ENCODE measurements at regions not wholly inside any gene's neighbourhood (a gene's known extent, or its start where the extent isn't known, plus 50 kb on each side); places are given as distances from the start of the nearest gene placed in this dataset.
"Not testable (repeated sequence)": the region's sequence is repeated elsewhere in the genome, so short reads cannot be mapped to it uniquely, and the experiment has no call there.

DNA sequence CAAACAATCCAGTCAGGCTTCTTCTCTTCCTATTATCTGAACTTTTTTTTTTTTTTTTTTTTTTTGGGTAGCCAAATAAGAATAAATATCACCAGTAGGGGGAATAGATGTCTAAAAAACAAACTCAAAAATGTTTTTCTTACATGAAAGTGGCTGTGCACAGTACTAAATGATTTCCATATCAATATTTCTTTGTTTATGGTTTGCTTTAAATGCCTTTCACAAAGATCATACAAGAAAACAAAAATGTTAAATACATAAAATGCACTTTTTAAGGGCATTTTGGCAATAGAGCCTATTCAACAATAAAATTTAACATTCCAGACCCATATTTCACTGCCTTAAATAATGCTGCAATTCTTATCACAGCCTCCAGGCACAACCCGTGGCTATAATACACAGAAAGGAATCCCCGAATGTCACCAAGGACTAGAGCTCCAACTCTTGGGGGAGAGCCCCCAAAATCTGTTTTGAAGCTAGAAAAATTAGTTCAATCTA, 91.1 kb upstream of the TBCA start:
- DNase-seq = no peak

DNA sequence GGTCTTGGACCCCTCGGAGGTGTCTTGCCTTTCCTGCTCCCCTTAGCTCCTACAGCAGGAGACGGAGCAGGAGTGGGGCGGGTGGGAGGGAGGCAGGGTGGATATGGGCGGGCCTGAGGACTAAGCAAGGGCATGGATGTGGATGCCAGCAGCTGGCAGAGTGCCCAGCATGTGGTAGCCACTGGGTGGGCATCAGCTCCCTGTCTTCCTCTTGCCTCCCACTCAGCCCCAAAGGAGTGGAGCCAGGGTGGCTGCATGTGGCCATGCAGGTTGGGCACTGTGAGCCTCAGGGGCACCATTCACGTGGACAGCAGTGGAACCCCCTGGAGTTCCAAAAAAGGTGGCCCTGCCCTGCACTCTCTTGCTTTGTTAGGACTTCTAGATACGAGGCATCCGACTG, 90.1 kb upstream of the TBCA start:
- DNase-seq = no peak

DNA sequence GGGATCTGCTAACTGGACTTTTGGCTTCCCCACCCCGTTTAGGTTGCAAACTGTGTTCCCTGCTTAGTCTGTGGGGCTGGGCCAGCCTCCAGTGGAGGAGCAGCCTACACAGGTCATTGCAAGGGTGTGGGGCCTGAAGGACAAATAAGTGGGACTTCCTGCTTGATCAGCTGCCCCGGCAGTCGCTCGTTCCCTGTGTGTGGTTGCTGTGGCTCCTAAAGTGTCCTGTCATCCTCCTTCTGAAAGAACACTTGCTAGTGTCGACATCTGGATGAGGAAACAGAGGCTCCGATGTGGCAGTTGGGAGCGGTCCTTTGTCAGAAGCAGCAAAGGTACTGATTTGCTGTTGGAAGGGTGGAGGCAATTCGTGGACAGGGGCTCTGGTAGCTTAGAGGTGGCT, 88.9 kb upstream of the TBCA start:
- no peak for DNase-seq

DNA sequence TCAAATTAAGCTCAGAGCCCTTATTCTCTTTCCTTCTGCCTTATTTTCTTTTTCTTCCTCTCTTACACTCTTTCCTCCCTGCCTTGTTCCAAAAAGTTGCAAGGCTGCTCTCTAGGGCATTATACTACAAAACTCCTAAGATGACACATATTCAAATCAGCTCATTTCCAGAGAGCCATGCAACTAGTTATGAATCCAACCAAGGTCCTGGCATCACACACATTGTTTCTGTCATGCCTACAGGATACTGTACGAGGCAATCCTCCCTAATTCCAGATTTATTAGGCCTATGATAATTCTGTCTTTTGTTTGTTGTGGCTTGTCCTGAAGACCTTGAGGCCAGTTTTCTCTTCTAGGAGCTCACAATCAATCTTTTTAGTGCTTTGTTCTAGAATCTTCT, 87.0 kb upstream of the TBCA start:
- no peak for DNase-seq

DNA sequence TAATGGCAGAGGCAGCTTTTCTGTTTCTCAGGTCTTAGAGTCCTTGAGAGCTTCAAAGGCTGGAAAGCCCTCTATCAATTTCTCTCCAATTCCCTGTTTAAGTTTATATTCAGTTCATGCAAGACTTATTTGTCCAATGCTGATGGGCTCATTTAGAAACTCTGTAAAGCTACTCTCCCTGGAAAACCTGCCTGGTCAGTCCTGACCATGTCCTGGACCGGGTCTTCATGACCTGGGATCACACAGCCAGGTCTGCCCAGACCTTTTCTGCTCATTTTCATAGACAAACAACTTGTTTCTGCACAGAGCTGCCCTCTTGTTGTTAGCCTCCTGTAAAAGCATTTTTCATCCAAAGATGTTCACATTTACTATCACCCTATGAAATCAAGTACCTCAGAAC, 85.4 kb upstream of the TBCA start:
- no peak for DNase-seq

DNA sequence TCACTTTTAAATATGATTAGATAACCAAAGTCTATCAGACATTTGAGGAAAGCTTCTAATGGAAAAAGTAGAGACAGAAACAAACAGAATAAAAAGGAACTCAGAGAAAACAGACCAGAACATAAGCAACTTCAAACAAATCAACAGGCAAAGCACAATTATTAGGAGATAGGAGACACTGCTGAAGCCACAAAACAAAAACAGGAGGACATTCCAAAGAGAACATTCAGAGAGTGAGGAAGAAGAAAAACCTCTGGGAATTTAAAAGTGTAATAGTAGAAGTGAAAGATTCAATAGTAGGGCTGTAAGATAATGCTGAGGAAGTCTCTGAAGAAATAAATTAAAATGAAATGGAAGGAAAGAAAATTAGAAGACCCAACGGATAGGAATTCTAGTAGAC, 83.2 kb upstream of the TBCA start:
- DNase-seq = no peak

DNA sequence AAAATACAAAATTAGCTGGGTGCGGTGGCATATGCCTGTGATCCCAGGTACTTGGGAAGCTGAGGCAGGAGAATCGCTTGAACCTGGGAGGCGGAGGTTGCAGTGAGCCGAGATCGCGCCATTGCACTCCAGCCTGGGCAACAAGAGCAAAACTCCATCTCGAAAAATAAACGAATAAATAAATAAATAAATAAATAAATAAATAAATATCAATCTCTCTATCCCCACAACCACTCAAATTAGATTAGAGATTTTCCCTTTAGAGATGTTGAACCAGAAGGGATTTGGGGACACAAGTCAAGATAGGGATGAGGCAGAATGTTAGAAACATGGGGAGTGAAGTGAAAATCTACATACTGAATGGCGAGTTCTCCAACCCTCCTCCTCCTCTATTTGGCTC, 82.5 kb upstream of the TBCA start:
- not testable (repeated sequence) for DNase-seq

DNA sequence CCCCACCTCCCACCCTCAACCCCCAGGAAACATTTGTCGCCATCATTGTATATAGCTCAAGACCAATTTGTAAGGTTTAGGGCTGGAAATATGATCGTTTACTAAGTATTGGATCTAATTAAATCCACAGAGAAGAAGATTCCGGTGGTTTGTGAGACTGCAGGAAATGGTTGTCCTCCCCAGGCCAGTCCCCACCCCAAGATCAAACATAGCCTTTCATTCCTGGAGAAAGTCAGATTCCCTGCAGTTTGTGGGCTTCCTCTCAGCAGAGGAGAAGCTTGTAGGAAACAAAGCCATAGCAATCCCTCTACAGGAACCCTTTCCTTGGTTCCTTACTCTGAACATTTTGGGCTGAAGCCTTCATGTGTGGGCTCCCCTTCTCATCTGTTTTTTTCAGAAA, 79.2 kb upstream of the TBCA start:
- no peak for DNase-seq

DNA sequence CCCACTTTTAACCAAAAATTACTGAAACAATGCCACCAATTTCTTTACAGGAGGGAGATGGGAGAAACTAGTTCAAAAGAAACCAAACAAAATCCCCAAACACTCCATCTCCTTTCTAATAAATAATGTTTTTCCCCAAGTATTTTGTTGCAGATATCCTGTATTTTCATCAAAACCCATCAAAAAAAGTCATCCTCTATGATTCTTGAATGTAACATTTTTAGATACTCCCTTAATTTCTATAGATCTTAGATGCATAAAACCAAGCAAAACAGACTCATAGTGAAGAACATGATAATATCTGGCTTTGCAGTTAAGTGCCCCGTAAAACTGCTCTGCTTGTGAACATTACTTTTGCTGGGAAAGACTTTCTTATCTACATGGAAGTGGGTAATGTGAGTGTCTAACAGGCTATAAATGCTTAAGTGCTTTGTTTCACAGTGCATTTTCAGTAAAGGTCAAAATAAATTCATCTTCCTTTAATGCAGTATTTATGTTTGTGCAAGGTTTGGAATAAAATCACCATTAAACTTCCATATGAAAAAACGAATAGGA, 77.3 kb upstream of the TBCA start:
- DNase-seq = no peak

DNA sequence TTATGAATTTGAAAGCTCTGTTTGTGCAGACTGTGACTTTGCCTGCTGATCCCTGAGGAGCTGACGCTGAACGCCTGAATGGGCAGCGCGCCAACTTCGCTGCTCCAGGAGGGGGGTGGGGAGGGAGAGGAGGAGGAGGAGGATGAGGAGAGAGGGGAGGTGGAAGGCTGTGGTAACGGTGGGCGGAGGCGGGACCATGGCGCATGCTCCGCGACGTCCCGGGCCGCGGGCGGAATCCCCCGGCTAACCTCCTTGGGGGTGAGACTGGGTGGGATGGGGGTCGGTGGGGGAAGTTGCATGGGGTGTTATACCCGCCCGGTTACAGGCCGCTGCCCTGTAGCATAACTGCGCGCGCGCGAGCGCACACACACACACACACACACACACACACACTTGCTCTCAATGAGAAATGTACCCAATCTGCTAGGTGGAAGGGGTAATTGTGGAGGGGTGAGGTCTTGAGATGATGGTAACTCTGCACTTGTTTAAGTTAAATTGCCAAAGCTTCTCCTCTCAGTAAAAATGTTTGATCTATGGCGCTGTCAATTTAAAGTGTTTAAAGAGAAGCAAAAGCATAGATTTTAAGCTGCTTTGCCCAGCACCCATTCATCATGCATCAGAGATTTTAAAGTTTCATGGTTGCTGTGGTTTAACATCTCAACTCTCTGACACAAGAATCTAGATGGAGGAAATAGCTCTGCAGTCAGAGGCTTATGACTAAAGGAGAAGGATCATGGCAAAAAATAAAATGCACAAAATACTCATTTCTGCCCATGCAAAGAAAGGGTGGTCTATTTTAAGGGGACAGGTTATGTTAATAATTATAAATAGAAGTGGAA, 76.6 kb upstream of the TBCA start:
- peak; percentile 79 for DNase-seq

DNA sequence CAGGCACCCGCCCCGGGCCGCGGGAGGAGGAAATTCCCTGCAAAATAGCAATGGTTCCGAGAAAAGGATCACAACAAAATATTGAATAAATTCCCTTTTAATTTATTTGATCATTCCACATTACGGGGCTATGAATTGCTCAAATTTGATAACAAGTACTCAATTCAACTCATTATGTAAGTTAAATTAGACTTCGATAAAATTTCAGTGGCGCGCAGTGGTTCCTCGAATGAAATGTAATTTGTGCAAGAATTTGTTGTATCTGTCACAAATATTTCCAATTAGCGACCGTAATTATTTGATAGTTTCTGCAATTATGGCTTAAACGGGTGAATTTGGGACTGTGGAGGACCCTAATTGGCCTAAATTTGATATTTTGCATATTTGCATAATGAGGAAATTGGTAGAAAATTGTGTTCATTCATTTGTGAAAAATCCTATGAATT, 76.0 kb upstream of the TBCA start:
- DNase-seq = no peak

DNA sequence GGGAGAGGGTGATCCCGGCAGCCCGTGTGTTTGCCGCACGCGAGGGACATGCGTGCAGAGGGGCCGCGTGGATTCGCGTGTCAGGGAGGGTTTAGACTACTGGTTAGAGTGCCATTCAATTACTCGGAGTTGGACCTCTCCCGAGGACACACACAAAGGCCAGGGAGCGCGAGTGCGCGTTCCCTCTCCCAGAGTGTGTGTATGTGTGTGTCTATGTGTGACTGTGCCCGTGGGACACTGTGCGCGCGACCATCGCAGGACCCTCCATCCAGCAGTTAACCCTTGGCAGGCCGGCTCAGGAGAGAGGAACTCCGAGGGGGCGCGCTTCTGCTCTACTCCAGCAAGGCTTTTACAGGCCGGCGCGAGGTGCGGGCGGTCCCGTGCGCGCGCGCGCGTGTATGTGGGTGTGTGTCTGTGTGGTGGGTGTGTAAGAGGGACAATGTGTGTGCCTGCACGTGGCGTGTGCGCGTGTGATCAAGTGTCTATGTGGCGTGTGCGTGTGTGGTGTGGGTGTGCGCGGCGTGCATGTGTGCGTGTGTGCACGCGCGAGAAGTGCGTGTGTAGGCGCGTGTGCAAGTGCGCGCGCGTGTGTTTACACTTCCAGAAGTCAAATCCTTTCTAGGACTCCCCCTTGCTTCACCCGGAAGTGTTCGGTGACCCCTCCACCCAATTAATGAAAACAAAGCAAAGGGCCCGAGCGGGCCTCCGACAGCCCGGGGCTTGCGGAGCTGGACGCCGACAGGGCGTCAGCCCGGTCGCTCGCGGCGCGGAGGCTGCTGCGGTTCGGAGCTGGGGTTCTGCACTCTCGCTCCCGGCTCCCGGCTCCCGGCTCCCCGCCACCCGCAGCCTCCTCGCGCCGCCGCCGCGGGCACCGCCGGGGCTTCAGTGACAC, 75.3 kb upstream of the TBCA start:
- peak; percentile 67 for DNase-seq

DNA sequence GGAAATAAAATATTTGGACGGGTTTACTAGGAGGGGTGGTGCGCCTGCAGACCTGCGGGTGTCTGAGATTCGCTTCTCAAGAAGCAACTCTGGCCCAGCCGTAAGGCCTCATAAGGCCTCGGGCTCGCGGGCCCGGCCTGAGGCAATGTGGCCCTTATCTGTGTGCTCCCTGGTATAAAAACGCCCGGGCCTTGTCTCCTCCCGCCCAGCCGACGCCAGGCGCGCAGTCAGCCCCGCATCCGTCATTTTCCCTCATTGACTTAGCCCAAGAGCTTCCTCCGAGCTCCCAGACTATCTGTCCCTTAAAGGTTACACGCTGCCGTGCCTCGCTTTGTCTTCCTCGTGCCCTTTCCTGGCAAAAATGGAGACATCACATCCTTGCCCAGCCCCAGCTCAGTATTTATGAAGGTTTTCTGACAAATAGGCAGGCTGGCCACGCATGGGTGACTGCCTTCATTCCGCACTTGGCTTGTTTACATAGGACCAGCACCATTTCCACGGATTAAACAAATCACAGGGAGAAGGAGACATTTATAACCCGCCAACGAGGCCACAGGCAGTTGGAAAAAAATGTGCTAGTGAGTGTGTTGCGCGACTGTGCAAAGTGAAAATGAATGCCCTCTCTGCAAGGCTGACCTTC, 74.5 kb upstream of the TBCA start:
- DNase-seq = no peak

DNA sequence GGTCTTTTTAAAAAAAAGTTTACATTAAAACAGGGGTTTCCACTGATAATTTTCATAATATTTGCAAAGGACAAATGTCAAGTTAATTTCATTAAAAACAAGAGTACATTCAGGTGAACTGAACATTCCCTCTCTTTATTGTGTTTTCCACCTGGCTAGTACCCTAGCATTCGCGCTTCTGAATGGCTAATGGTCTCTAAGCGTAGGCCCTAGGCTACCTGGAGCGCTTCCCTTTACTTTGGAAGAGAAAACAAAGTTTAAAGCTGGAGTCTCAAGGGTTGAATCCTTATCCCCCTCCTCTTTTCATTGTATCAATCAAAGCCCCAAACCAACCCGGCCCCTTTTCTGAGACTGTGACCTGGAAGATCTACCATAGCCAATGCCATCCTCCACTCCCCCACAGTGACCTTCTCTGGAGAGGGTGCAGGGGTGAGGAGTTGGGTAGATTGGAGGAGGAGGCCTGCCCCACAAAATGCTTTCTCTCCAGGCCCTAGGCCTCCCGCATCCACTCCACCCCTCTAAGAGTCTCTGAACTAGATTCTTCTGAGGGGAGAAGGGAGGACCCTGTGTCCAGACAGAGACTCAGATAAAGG, 73.3 kb upstream of the TBCA start:
- DNase-seq = no peak

DNA sequence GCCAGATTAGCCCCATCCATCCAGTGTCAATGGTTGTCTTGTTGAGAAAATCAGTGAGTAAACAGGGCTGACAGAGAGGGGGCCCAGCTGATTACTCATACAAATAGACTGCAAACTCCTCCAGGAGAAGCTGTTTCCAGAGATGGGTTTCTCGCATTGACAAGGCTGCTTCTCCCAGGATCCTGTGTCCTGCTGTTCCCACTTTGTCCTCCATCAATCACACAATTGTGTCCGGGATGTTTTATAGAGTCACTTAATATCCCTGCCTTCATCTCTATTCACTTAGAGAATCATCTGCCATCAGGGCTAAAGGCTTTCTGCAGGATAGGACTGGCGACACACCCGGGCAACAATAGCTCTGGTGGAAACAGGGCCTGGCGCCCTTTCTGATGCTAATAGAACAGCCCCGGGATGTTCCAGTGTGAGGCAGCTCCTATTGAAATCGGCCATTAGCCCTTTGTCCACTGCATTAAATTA, 71.7 kb upstream of the TBCA start:
- DNase-seq = no peak

DNA sequence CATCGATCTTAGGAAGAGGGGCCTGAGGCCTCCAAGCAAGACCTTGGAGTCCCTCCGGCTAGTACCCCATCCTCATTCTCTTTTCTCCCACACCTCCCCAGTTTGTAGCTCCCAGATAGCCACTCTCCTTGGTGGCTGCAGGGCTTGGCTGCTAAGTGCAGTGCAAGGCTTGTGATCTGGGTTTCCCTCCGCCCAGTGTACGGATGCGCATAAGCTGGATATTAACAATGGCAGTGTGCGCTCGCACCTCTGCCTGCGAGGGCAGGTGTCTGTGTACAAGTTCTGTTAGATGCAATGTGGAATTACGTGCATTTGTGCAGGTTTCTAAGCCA, 71.0 kb upstream of the TBCA start:
- no peak for DNase-seq

DNA sequence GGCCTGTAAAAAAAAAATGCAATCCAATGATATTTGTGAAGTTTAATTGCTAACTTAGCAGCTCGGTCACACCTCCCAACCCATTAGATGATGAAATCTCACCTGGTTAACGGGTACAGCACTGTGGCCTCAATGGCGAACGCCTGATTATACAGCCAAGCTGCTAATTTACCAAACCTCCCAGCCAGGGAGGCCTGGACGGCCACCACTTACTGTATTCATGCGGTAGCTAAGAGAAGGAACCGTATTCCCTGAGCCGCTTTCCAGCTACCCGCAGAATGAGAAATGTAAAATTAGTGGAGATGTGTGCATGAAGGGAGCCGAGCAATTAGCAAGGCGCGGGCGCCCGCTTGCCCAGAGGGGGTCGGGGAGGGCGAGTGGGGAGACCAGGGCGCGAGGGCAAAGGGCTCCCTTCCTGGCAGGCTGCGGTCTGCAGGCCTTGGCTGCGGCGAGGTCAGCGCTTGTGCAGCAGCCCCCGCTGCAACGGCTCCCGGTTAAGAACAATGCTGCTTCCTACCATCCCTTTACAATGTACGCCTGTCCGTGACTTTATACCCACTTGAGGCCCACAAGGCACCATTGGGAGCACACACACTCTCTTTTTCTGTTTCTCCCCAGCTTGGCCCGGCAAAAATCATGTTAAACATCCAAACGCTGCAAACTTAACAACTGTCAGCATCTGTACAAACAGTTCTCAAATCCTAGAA, 70.4 kb upstream of the TBCA start:
- DNase-seq = no peak

DNA sequence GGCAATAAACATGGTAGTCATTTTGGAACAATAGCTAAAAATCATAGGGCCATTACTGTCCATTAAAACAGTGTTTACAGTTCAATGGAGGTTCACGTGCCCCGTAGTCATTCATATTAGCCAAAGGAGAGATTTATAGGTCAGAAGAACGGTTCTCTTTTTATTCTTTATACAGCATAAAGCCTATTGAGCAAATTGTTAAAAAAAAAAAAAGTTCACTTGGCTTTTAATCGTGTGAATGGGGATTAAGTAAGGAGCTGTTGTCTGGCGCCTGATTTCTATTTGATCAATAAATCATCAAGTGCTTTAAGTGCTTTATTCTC, 69.1 kb upstream of the TBCA start:
- DNase-seq = no peak

DNA sequence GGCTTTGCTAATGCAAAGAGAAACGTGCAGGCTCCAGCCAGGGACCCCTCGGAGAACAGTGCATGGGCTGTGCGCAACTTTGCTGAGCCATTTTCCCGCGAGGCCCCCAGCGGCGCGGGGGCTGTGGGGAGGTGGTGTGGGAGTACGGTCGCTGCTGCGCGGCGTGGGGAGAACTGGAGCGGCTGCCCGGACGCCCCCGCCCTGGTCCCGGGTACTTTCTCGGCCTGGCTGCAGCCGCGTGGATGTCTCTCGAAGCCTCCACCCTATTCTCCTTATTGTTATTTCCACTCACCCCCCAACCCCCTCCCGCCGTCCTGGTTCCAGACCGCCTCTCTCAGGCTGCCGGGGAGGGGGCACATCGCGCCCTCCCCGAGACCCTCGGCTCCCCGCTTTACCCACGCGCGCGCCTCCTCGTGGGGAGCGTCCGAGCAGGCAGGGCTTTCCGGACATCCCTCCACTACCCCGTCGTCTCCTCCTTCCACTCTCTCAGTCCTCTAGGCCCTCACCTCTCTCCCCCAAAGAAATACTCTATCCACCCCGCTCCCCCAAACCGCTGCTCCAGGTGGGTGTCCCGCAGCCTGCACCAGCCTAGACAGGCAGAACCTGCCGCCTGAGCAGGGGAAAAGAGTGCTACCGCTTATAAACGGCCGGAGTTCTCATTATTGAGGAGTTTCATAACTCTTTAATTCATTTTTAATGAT, 68.6 kb upstream of the TBCA start:
- no peak for DNase-seq

DNA sequence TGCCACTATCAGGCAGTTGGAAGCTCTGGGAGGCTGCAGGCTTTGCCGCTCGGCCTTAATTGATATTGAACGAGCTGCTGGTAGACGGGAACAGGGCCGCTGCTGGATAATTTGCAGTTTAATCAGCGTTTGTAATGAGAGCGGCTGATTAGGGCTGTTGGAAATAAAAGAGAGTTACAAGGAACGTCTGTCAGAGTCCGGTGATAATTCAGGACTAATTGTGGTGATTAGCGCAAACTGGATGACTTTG, 68.2 kb upstream of the TBCA start:
- DNase-seq = no peak

DNA sequence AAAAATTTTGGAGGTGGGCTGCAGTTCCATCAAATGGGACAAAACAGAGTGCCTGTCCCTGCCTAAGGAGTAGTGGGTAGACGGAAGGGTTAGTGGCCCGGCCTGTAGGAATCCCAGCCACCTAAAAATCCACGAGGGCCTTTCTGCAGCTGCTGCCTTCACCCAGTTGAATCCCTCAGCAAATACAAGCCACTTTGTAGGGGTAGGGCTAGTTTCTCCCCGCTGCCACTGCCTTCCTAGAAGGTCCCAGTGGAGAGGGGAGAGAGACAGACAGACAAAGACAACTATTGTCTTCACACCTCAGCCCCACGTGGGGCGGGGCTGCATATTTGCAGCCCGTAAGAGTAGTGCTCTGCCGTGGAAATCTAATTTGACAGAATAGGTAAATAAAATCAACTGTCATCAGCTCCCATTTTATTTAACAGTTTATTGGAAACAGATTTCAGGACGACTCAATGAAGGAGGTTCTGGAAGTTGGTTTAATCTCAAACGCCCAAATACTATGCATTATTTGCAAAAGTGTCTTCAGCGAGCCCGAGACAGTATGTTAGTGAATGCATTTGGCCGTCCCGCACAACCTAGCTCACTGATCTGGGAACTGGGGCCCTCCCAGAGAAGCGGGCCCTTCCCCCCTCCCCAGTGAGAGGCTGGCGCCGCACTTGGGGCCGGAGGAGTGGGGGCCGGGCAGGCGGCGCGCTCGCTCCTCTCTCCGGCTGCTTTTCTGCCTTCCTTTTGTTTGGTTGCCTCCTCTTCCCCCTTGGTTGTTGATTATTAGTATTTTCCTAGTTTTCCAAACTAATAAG, 67.6 kb upstream of the TBCA start:
- DNase-seq = peak; percentile 60

Data from right forelimb (tissue), 1 donor.